ENCODE measurements at regions not wholly inside any gene's neighbourhood (a gene's known extent, or its start where the extent isn't known, plus 50 kb on each side); places are given as distances from the start of the nearest gene placed in this dataset.
"Not testable (repeated sequence)": the region's sequence is repeated elsewhere in the genome, so short reads cannot be mapped to it uniquely, and the experiment has no call there.

GRCh38 chr6:90372450-90372849, 75.8 kb upstream of the BACH2 start:
- DNase-seq (ENCODE audit: low spot score) = no peak

- no peak for DNase-seq (ENCODE audit: low spot score)
Observed at GRCh38 chr6:90370493-90370959, 73.9 kb upstream of the BACH2 start.

GRCh38 chr6:90369651-90370050, 73.0 kb upstream of the BACH2 start:
- DNase-seq (ENCODE audit: low spot score) = no peak

GRCh38 chr6:90369024-90369519, 72.4 kb upstream of the BACH2 start:
- peak; percentile 97 for DNase-seq (ENCODE audit: low spot score)

- peak; percentile 20 for DNase-seq (ENCODE audit: low spot score)
Observed at GRCh38 chr6:90368601-90369000, 72.0 kb upstream of the BACH2 start.

- no peak for DNase-seq (ENCODE audit: low spot score)
Observed at GRCh38 chr6:90368001-90368400, 71.4 kb upstream of the BACH2 start.

- no peak for DNase-seq (ENCODE audit: low spot score)
Observed at GRCh38 chr6:90365565-90366219, 69.0 kb upstream of the BACH2 start.

- DNase-seq (ENCODE audit: low spot score) = no peak
Observed at GRCh38 chr6:90365002-90365401, 68.4 kb upstream of the BACH2 start.

- no peak for DNase-seq (ENCODE audit: low spot score)
Observed at GRCh38 chr6:90364286-90364685, 67.6 kb upstream of the BACH2 start.

- DNase-seq (ENCODE audit: low spot score) = no peak
Observed at GRCh38 chr6:90362318-90362717, 65.7 kb upstream of the BACH2 start.

- DNase-seq (ENCODE audit: low spot score) = no peak
Observed at GRCh38 chr6:90361174-90361573, 64.5 kb upstream of the BACH2 start.

GRCh38 chr6:90358036-90358770, 61.6 kb upstream of the BACH2 start:
- DNase-seq (ENCODE audit: low spot score) = not testable (repeated sequence)

- no peak for DNase-seq (ENCODE audit: low spot score)
Observed at GRCh38 chr6:90356012-90356421, 59.4 kb upstream of the BACH2 start.

GRCh38 chr6:90354961-90355360, 58.3 kb upstream of the BACH2 start:
- DNase-seq (ENCODE audit: low spot score) = no peak

- peak; percentile 18 for DNase-seq (ENCODE audit: low spot score)
Observed at GRCh38 chr6:90351696-90352095, 55.1 kb upstream of the BACH2 start.

GRCh38 chr6:90350689-90351554, 54.3 kb upstream of the BACH2 start:
- no peak for DNase-seq (ENCODE audit: low spot score)

GRCh38 chr6:90347411-90347851, 50.8 kb upstream of the BACH2 start:
- no peak for DNase-seq (ENCODE audit: low spot score)

GRCh38 chr6:90346729-90347128, 50.1 kb upstream of the BACH2 start:
- no peak for DNase-seq (ENCODE audit: low spot score)

All from H4 (cell line).